Osteoblast (primary cell): ENCODE measurements at regions not wholly inside any gene's neighbourhood (a gene's known extent, or its start where the extent isn't known, plus 50 kb on each side); places are given as distances from the start of the nearest gene placed in this dataset.

Experiments
- DNase-seq: peaks from one replicate; pipeline ENCODE4 v3.0.0; 2011; ENCODE audit warnings: low spot score, mixed read lengths; ENCODE audit not compliant: insufficient read length; ENCODE audit errors: missing footprints
- H2AFZ ChIP-seq: 2 replicates; pipeline ENCODE4 v1.6.0; 2011; ENCODE audit warnings: mild to moderate bottlenecking, low read length
- H3K27ac ChIP-seq: 2 replicates; pipeline ENCODE4 v1.5.1; 2011; ENCODE audit warnings: mild to moderate bottlenecking, low read depth, low read length, moderate library complexity
- H3K27me3 ChIP-seq: 2 replicates; pipeline ENCODE4 v1.6.0; 2012; ENCODE audit warnings: mild to moderate bottlenecking, control low read depth, inconsistent platforms, low read length, moderate library complexity; ENCODE audit not compliant: insufficient read depth
- H3K36me3 ChIP-seq: 2 replicates; pipeline ENCODE4 v1.5.1; 2011; ENCODE audit warnings: mild to moderate bottlenecking, low read length, control low read depth, moderate library complexity; ENCODE audit not compliant: insufficient read depth
- H3K4me1 ChIP-seq: 2 replicates; pipeline ENCODE4 v1.5.1; 2011; ENCODE audit warnings: mild to moderate bottlenecking, low read length, control low read depth, moderate library complexity; ENCODE audit not compliant: insufficient read depth
- H3K4me2 ChIP-seq: 2 replicates; pipeline ENCODE4 v1.6.0; 2011; ENCODE audit warnings: mild to moderate bottlenecking, low read length; ENCODE audit not compliant: insufficient read depth
- H3K4me3 ChIP-seq: fragments of 200-600 bp; sonication (generic); 3 replicates; pipeline ENCODE4 v1.5.1; 2012; ENCODE audit warnings: mild to moderate bottlenecking, low read length, inconsistent platforms; ENCODE audit not compliant: insufficient read depth
- H3K79me2 ChIP-seq: 2 replicates; pipeline ENCODE4 v1.6.0; 2012; ENCODE audit warnings: mild to moderate bottlenecking, low read length, control low read depth, inconsistent platforms; ENCODE audit not compliant: insufficient read depth
- H3K9me3 ChIP-seq: 2 replicates; pipeline ENCODE4 v1.5.1; 2011; ENCODE audit warnings: low read depth, low read length, control low read depth
- H4K20me1 ChIP-seq: 2 replicates; pipeline ENCODE4 v1.6.0; 2012; ENCODE audit warnings: mild to moderate bottlenecking, low read length, control low read depth; ENCODE audit not compliant: insufficient read depth
- TF ChIP-seq, protein P1 (sequence below): IDR thresholded peaks from 2 replicates; pipeline ENCODE4 v1.5.1; 2011; ENCODE audit warnings: mild to moderate bottlenecking, low read depth, low read length, moderate library complexity; ENCODE audit errors: extremely low read depth

DNA sequence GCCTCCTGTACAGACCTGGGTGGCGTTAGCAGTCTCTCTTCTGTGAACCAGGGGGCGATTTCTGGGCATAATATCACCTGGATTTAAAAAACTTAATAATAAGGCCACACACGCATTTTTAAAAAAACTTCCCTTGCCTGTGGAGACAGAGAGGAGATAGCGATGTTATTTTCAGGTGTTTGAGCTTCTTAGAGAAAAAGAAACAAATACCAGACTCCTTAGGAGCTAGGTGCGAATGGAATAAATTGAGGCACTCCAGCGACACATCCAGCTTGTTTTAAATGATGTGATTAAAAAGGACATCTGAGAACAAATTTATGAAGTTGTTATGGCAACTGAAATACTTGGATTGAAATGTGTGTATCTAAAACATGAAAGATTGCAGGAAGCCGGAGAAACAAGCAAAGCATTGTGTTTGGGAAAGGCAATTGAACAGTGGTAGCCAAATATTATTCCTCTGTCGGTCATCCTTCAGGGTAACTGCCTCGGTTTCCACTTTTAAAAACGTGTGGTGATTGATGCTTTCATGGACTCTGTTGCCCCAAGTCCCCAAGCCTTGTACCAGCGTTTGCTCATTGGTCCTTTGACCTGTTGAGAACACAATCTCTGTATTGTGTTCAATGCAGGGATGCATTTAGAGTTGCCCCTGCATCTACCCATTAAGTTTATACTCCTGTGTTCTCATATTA, 158.7 kb downstream of the TM9SF2 start:
- no peaks in the 10 kb centered on the region for H3K36me3 ChIP-seq
- no peak overlapping the region for H3K27ac ChIP-seq
- H3K9me3 ChIP-seq, result no peaks in the 10 kb centered on the region
- H3K4me3 ChIP-seq, result no peak overlapping the region
- H3K4me1 ChIP-seq, result peaks cover 12% of the 10 kb centered on the region
- peaks cover 35% of the 10 kb centered on the region for H3K27me3 ChIP-seq
- DNase-seq, result no peak
- no peak overlapping the region for H2AFZ ChIP-seq
- no peaks in the 10 kb centered on the region for H4K20me1 ChIP-seq
- TF ChIP-seq, protein P1, sequence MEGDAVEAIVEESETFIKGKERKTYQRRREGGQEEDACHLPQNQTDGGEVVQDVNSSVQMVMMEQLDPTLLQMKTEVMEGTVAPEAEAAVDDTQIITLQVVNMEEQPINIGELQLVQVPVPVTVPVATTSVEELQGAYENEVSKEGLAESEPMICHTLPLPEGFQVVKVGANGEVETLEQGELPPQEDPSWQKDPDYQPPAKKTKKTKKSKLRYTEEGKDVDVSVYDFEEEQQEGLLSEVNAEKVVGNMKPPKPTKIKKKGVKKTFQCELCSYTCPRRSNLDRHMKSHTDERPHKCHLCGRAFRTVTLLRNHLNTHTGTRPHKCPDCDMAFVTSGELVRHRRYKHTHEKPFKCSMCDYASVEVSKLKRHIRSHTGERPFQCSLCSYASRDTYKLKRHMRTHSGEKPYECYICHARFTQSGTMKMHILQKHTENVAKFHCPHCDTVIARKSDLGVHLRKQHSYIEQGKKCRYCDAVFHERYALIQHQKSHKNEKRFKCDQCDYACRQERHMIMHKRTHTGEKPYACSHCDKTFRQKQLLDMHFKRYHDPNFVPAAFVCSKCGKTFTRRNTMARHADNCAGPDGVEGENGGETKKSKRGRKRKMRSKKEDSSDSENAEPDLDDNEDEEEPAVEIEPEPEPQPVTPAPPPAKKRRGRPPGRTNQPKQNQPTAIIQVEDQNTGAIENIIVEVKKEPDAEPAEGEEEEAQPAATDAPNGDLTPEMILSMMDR, result no peak
- no peaks in the 10 kb centered on the region for H3K79me2 ChIP-seq
- H3K4me2 ChIP-seq, result no peak overlapping the region

DNA sequence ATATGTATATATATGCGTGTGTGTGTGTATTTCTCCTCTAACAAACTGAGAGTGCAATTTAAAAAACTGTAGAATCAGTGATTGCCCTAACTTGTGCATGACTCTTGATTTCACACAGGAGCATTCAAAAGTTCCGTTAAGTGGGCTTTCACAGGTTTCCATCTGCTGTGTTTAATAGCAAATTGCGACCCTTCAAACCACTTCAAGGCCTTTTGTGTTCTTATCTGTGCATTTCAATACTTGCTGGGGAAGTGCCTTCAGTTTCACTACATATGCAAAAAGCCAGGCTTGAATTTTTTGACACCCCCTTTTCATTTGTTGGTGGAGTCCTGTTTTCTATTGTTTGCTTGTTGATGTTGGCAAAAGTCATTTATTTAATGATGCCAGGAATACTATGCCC, 158.0 kb downstream of the TM9SF2 start:
- H2AFZ ChIP-seq, result no peak overlapping the region
- H4K20me1 ChIP-seq, result no peaks in the 10 kb centered on the region
- no peak for DNase-seq
- no peak overlapping the region for H3K4me2 ChIP-seq
- TF ChIP-seq, protein P1, result no peak
- H3K4me1 ChIP-seq, result peaks cover 12% of the 10 kb centered on the region
- H3K9me3 ChIP-seq, result no peaks in the 10 kb centered on the region
- no peaks in the 10 kb centered on the region for H3K79me2 ChIP-seq
- no peak overlapping the region for H3K4me3 ChIP-seq
- peaks cover 35% of the 10 kb centered on the region for H3K27me3 ChIP-seq
- H3K36me3 ChIP-seq, result no peaks in the 10 kb centered on the region
- no peak overlapping the region for H3K27ac ChIP-seq

DNA sequence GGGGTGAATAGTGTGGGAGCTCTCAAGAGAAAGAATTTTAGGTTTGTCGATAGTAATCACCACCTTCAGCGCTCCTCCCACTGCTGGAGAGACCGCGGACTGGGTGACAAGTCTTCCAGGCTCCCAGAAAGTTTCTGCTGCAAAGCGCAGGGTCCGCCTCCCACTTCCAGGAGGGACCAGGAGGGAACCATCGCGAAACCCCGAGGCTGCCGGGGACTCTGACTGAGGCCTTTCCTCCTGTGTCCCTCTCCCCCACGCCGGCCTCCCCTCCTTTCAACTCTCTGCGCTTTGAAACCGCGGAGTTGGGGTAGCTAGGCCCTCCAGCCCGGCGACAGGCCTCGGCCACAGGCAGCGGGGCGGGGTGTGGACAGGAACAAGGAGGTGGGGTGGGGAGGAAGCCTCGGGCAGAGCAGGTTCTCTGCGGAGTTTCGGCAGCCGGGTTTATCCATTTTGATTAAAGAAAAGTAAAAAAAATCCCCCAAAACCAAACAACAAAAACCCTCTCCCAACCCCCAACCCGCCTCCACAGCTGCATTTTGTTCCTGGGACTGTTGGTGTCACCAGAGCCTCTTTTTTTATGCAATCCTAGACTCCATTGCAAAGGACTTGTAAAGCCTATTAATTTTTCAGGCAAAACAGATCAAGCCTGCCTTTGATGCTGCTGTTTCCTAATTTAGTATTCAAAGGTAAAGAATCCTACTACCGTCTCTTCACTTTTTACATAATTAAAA, 157.2 kb downstream of the TM9SF2 start:
- Histone ChIP-seq H3K9me3 (no peaks in the 10 kb centered on the region), H4K20me1 (no peaks in the 10 kb centered on the region), H3K4me1 (peaks cover 12% of the 10 kb centered on the region), H2AFZ (peak overlapping the region; percentile 88), H3K27ac (peak overlapping the region; percentile 41), H3K36me3 (no peaks in the 10 kb centered on the region), H3K79me2 (no peaks in the 10 kb centered on the region), H3K4me3 (peak overlapping the region; percentile 69), H3K4me2 (peak overlapping the region; percentile 78), H3K27me3 (peaks cover 27% of the 10 kb centered on the region)
- DNase-seq, result no peak
- TF ChIP-seq, protein P1, result peak; percentile 39

DNA sequence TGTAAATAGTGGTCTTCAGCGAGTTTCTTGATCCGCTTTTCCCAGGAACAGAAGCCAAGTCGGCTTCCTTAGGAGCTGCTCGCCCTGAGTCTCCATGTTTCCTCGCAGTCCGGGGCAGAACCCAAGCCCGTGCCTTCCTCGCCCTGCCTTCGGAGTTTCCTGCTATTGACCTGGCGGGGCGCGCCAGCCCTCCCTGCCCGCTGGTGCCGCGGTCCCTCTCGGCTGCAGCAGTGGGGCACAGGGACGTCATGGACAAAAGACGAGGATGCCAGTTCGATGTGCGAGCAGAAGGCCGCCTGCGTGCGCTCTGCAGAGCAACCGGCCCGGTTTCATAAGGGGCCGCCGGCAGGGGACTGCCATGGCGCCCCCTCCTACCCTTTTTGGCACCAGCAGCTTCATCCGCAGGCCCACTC, 156.6 kb downstream of the TM9SF2 start:
- DNase-seq, result no peak
- H3K4me1 ChIP-seq, result peaks cover 12% of the 10 kb centered on the region
- no peaks in the 10 kb centered on the region for H4K20me1 ChIP-seq
- no peaks in the 10 kb centered on the region for H3K9me3 ChIP-seq
- TF ChIP-seq, protein P1, result no peak
- peaks cover 21% of the 10 kb centered on the region for H3K27me3 ChIP-seq
- no peaks in the 10 kb centered on the region for H3K79me2 ChIP-seq
- H3K27ac ChIP-seq, result no peak overlapping the region
- H3K36me3 ChIP-seq, result no peaks in the 10 kb centered on the region
- H3K4me2 ChIP-seq, result peak overlapping the region; percentile 78
- H2AFZ ChIP-seq, result peak overlapping the region; percentile 88
- H3K4me3 ChIP-seq, result peak overlapping the region; percentile 69
